ENCODE measurements at regions not wholly inside any gene's neighbourhood (a gene's known extent, or its start where the extent isn't known, plus 50 kb on each side); places are given as distances from the start of the nearest gene placed in this dataset.

- DNase-seq (ENCODE audit: low read depth), result no peak
These were observed 51.4 kb upstream of the SOX2 start for GRCh38 chr3:181660337-181660736.

GRCh38 chr3:181637456-181637855, 74.3 kb upstream of the SOX2 start:
- DNase-seq (ENCODE audit: low read depth), result no peak

- DNase-seq (ENCODE audit: low read depth), result no peak
These were observed 74.7 kb upstream of the SOX2 start for GRCh38 chr3:181637056-181637455.

GRCh38 chr3:181635141-181635540, 76.6 kb upstream of the SOX2 start:
- no peak for DNase-seq (ENCODE audit: low read depth)

DNA sequence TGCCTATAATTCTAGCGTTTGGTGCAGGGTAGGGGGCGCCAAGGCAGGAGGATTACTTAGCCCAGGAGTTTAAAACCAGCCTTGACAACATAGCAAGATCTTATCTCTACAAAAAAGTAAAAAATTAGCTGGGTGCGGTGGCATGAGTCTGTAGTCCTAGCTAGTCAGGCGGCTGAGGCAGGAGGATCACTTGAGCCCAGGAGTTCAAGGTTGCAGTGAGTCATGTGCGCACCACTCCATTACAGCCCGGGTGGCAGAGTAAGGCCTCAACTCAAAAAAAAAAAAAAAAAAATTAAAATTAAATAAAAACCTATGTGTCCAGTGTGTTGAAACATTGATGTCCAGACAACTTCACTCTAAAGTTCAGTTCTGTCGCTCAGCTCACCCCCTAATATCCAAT, 78.2 kb upstream of the SOX2 start:
- DNase-seq (ENCODE audit: low read depth), result no peak

DNA sequence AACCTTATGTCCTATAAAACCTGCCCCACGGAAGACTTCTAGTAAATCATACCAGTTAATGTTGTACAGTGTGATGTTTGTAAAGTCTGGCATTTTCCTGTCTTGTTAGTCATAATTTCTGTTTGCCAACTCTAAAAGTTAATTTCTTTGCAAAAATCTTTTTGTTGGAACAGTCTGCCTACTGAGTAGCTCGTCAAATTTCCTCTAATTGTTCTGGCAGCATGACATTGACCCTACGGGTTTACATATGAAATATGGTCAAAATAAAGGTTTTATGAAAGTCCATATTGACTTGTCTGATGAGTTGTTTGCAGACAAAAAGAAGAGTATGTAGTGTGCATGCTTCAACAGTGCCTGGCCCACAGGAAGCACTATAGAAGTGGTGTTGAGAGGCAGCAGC, 79.8 kb upstream of the SOX2 start:
- DNase-seq (ENCODE audit: low read depth), result no peak

GRCh38 chr3:181630853-181631252, 80.9 kb upstream of the SOX2 start:
- DNase-seq (ENCODE audit: low read depth), result no peak

DNA sequence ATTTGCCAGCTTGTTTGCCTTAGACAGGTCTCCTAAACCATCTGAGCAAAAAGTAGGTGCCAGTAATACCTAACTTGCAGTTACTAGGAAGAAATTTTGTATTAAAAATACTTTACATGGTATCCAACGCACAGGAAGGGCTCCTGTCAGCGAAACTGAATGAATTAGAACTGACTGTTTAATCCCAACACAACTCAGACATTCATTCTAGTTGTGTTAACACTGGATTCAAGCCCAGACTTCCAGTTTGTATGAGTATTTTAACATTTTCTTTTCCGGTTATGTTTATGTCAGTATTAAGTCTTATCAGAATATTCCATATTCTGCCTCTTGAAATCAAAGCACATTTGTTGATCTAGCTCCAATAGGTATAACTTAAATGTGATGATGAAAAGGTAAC, 82.0 kb upstream of the SOX2 start:
- DNase-seq (ENCODE audit: low read depth), result no peak

GRCh38 chr3:181629029-181629428, 82.7 kb upstream of the SOX2 start:
- no peak for DNase-seq (ENCODE audit: low read depth)

- no peak for DNase-seq (ENCODE audit: low read depth)
These were observed 83.3 kb upstream of the SOX2 start for GRCh38 chr3:181628384-181628783.

- no peak for DNase-seq (ENCODE audit: low read depth)
These were observed 85.7 kb upstream of the SOX2 start for GRCh38 chr3:181626036-181626435.

DNA sequence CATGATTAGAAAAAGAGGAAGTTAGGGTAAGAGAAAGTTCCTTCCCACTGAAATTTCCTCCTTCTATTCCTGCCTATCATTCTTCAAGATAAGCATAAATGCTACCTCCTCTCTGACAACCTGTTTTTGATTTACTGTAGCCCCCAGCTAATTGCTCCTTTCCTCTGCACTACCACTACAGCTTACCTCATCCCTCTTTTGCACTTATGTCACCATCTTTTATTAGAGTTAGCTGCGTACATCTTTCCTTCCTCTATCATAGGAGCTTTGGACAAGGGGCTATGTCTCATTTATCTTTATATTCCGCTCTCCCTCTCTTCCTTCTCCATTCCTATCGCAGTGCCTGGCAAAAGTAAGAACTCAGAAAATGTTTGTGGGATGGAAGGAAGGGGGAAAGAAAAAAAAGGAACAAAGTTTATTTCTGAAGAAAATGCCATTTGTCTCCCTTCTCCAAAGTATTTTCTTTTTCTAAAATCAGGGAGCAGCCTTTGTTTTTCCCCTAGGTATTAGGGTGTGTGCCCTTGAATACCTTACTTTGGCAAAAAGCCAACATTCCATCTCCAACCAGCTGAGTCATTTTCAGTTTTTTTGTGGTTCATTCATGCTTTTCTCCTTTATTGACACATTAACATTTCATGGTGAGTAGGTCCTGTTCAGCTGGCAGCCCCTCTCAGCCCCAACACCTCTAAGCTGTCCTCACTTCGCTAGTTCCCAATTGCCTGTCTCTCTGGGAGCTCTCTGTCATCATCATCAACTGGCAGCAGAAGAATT, 87.6 kb upstream of the SOX2 start:
- DNase-seq (ENCODE audit: low read depth), result no peak

- no peak for DNase-seq (ENCODE audit: low read depth)
These were observed 89.4 kb upstream of the SOX2 start for GRCh38 chr3:181622365-181622764.

DNA sequence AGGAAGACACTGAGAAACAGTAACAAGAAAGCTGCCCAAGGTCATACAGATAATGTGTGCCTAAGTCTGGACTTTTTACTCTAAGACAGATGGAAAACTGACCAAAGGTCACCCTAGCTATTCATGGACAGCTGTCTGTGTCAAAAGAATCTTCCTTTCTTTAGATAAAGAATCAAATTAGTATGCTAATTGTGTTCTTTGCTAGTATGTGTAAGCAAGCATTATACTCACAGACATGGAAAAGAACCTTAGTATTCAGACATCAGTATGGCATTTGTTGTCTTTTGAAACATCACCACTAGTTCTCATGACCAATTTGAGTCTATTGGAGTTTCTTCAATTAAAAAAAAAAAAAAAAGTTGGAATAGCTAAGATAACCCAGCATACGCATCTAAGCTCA, 91.8 kb upstream of the SOX2 start:
- DNase-seq (ENCODE audit: low read depth), result no peak

DNA sequence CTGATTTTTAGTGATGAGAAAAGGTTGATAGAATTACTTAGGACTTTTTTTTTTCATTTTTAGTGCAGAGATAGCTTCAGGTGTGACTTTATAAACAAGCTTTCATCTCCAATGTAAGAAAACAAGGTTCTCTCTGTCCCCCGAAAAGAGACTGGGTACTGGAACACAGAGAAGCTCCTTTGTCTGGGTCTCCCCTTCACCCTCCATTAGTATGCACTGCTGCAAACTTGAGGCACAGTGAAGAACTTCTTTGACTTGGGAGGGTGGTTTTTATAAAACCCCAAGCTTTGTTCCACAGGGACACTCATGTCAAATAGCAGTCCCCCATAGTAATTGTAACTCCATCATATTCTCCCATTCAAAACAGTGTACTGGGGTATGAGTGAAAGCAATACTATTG, 93.5 kb upstream of the SOX2 start:
- DNase-seq (ENCODE audit: low read depth), result no peak

DNA sequence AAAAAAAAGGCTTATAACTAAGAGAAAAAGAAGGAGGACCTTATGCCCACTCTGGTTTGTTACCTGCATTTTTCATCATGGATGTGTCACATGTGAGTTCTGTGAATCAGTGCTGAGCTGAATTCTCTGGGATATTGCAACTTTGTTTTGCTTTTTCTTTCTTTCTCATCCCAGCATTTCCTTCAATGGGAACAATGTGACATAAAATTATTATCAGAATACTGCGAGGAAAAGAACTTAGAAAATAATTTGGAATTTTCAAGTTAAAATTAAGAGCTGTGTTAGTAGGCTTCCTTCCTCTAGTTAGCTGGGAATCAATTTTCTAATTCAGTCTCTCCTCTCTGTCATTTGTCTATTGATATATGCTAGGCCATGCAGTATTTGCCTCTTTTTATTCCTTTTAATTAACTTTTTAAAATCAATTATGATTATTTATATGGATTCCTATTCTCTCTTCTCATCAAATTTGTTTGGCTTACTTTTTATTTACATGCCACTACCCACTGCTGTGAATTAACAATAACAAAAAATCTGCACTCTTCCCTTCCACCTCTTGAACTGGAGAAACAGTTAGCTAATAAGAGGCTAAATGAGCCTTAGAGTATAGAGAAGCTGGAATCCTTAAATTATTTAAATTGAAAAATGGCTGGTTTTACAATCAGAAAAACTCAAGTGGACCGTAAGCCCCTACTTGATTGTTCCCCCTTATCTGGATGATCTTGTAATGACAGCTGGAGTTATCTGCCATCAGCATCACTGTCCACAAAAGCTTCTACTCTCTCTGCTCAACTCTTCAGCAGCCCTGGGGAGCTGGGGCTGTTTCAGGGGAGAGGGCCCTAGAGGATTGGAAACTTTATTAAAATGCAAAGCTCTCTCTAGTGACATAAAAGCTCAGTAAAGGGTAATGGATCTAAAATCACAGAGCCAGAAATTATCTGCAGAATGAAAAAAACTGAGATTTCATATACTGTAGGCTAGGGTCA, 95.3 kb upstream of the SOX2 start:
- DNase-seq (ENCODE audit: low read depth), result no peak

GRCh38 chr3:181615666-181616065, 96.1 kb upstream of the SOX2 start:
- DNase-seq (ENCODE audit: low read depth), result no peak

DNA sequence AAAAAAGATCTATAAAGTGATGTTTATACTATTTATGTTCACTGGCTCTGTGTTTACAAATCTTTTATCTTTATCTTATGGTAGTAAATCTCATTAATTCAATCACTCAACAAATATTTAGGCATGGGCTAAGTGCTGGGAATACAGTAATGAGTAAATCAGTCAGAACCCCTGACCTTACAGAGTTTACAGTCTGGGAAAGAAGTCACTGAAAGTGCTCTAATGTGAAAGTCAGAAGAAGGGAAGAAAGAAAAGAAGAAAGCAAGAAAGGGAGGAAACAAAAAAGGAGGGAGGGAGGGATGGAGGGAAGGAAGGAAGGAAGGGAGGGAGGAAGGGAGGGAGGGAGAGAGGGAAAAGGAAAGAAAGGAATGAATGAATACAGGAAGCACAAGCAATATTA, 96.8 kb upstream of the SOX2 start:
- no peak for DNase-seq (ENCODE audit: low read depth)

- DNase-seq (ENCODE audit: low read depth), result no peak
These were observed 97.9 kb upstream of the SOX2 start for GRCh38 chr3:181613813-181614212.

DNA sequence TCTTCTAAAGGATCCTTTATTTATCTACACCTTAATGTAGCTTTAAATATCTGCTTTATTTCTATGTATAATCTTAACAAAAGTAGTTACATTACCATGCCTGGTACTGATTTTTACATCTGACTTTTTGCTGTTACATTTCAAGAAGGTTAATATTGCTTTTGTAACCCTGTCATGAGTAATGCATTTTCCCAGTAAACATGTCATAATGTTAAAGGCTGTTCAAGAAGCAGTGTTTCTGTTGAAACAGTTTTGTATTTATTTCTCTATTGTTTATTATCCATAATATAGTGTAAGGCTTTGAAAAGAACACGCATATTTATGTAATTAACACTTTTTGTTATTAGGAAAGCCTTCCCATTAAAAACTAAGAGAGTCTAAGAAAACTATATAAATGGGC, 98.5 kb upstream of the SOX2 start:
- no peak for DNase-seq (ENCODE audit: low read depth)

DNA sequence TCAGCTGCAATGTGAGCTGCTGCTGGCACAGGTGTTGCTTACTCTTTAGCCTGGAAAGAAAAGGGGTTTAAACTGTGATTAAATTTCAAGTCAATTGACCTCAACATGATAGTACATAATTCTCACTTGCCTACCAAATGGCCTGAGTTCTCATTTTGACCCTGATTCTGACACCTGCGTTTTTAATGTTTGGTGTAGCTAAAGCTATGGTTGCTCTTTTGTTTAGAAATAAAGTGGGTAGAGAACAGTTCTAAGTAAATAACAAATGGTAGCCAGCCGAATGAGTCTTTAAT, 100.8 kb upstream of the SOX2 start:
- DNase-seq (ENCODE audit: low read depth), result no peak

GRCh38 chr3:181610083-181610972, 101.4 kb upstream of the SOX2 start:
- DNase-seq (ENCODE audit: low read depth), result no peak

Measured in RPMI7951 (cell line).